Neural progenitor cell (in vitro differentiated cells): ENCODE measurements at regions not wholly inside any gene's neighbourhood (a gene's known extent, or its start where the extent isn't known, plus 50 kb on each side); places are given as distances from the start of the nearest gene placed in this dataset.

ENCODE experiments used
- CTCF ChIP-seq: fragments of 200-600 bp; sonication (generic); IDR thresholded peaks from 2 replicates; pipeline ENCODE4 v1.5.1; 2017; ENCODE audit warnings: antibody characterized with exemption, mild to moderate bottlenecking
- EZH2 ChIP-seq: fragments of 200-600 bp; sonication (generic); IDR thresholded peaks from 2 replicates; pipeline ENCODE4 v1.6.1; 2017; ENCODE audit warnings: antibody characterized with exemption, mild to moderate bottlenecking, moderate library complexity
- EZH2phosphoT487 ChIP-seq: fragments of 200-600 bp; sonication (generic); IDR thresholded peaks from 2 replicates; pipeline ENCODE4 v1.6.1; 2017; ENCODE audit warnings: antibody characterized with exemption

- TF ChIP-seq CTCF (no peak), EZH2 (no peak), EZH2phosphoT487 (no peak)
These were observed 84.5 kb upstream of the C1orf174 start for GRCh38 chr1:3984586-3984985.
